SHP77 treated with DMSO at 0.1 percent for 48 hours (cell line): ENCODE measurements at regions not wholly inside any gene's neighbourhood (a gene's known extent, or its start where the extent isn't known, plus 50 kb on each side); places are given as distances from the start of the nearest gene placed in this dataset.

ENCODE experiments used
- DNase-seq: peaks from one replicate; lab custom pipeline; 2025; lab: John Stamatoyannopoulos, UW

DNA sequence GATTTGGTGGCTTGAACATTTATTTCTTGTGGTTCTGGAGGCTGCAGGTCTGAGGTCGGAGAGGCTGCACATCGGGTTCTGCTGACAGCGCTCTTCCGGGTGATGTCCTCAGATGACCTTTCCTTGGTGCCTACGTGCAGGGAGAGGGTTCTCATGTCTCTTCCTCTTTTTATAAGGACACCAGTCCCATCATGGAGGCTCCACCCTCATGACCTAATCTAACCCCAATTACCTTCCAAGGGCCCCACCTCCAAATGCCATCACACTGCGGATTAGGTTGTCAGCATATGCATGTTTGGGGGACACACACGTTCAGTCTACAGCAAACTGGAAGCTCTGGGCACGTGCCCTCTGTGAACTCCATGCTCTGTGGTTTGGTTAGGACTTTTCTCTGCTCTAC, 338.6 kb downstream of the FGF9 start:
- no peak for DNase-seq

DNA sequence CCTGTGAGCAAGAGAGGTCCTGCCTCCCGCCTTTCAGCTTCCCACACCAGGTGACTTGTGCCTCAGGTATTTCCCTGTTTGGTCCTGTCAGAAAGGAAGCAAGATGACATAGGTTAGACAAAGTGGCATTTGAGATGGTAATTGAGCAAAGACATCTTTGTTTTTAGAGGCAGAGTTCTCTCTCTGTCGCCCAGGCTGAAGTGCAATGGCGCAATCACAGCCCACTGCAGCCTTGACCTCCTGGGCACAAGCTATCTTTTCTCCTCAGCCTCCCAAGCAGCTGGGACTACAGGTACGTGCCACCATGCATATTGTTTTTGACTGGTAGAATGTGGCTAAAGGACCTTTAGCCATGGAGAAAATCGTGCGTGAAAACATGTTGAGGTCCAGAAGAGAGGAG, 339.1 kb downstream of the FGF9 start:
- DNase-seq: no peak

DNA sequence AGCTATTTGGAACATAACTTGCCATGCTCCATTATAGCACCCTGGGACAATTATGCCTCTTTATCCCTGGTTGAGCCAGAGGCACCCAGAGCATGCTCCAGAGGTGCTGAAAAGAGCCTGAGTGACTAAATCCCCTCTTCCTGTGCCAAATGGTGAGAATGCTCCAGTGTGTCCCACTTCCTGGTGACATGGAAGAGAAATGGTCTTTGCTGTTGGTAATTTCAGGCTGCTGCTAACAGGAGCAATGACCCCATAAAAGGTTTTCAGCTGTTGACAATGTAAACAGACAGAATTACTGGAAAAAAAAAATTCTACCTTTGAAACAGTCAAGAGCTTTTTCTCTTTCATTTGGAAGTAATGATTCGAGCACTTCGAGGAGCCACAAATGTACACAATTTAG, 341.8 kb downstream of the FGF9 start:
- DNase-seq: no peak

DNA sequence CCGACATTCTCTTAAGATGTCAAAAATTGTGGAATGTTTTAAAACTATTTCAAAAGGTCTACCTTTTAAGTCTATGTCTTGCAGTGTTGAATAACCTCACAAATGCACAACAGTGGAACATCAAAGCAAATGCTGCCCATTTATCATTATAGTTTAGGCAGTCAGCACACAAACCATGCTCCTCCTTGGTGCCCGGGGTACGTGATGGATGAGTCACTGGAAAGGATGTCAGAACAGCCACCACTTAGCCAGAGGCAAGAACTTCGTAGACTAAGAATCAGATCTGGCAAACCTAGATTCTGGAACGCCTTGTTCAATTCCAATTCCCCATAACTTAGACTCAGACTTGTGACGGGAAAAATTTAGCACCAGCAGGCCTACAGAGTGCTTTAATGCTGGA, 343.6 kb downstream of the FGF9 start:
- no peak for DNase-seq

DNA sequence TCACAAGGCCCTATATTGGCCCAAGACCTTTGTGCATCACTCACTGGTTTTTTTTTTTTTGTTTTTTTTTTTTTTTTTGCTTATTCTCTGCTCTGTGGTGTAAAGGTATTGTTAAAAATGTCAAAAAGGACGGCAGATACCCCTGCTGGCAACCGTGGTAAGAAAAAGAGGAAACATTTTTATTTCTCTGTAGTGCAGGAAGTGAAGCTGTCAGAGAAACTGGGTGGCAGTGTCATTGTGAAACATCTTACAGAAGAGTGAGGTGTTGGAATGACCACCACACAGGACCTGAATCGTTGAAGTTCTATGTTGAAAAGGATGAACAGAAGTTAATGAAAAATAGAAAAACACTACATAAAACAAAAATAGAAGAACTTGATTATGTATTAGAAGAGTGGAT, 346.4 kb downstream of the FGF9 start:
- DNase-seq: no peak

DNA sequence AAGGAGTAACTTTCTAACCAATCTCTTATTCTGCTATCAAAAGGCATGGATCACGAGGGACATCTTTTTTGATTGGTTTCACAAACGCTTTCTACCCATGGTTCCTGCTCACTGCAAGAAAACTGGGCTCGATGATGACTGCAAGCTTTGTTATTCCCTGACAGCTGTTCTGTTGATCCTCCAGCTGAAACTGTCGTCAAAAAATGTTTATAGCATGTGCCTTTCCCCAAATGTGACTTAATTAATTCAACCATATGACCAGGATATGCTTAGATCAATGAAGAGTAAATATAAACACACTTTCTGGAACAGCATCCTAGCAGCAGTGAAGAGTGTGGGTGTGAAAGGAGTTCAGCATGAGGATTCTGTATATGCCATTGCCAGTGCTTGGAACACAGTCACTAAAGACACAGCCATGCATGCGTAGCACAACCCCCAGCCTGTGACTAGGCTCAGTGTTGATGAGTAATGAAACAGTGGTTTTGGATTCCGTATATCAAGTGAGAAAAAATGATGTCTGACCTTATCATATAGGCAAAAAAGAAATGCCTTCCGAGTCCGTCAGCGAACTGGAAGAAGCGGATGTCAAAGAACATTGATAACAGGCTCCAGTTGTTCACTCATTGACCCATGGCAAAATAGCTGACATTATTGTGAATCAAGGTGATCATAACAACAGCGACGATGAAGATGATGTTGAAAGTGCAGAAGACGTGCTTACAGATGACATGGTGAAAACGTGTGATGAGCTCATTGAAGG, 347.4 kb downstream of the FGF9 start:
- DNase-seq: no peak

DNA sequence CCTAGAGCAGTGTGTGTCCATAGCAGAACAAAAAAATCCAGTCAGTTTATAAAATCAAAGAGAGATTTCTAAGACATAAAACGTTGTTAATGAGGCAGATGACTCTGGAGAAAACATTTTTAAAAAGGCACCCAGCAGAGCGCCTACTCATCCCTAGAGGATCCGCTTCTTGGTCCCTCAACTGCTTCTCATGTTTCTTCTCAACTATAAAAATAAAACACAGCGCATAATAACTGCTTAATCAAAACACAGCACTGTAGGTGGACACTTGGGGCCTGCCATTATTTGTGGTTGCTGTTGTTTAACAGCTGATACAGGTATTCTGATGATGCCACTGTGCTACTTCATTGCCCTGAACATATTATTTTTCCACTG, 347.9 kb downstream of the FGF9 start:
- DNase-seq: no peak

DNA sequence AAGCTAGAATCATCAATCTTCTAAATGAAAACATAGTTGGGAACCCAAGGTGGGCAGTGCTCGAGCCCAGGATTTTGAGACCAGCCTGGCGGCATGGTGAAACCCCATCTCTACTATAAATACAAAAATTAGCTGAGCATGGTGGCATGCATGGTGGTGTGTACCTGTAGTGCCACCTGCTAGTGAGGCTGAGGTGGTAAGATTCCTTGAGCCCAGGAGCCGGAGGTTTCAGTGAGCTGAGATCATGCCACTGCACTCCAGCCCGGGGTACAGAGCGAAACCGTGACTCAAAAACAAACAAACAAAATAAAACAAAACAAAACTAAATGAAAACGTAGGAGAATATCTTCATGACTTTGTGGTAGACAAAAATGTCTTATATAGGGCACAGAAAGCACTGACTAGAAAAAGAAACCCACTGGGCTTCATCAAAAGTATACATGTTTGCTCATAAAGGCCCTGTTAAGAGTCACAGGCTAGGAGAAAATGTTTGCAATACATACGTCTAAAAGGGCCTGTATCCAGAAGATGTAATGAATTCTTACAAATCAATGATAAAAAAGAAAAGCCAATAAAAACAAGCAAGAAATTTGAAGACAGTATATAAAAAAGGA, 353.6 kb downstream of the FGF9 start:
- no peak for DNase-seq

DNA sequence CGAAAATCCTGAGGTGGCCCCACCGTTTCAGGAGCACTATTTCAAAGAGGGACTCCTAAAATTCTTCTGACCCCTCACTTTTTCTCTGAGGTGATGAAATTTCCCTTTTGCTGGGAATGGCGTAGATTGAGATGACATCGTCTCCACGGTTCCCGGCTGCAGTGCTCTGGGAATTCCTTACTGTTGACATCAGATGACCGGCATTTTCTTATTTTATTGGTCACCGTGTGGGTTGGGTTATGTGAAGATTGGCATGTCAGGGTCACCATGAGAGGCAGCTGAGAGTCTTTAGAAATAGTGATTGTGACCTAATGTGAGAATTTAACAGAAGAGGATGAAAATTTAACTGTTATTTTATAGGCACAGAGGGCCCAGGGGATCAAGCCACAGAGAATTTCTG, 356.7 kb downstream of the FGF9 start:
- no peak for DNase-seq

DNA sequence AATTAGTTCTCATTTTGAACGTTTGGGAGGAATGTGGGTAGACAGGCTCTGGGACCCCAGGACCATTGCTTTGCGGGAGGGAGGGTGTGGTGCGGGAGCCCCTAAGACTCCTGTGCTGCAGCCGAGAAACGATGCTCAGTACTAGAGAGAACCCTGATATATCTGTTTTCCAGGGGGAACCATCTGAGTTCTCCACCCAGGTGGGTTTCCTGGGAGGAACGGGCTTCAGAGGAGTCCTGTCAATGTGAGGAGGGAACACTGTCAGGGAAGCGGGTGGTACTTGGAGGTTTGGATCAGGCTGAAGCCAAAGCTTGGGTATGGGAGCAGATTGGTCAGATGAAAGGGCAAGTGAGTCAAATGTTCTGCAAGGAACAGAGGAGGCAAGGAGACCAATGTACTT, 358.0 kb downstream of the FGF9 start:
- no peak for DNase-seq

DNA sequence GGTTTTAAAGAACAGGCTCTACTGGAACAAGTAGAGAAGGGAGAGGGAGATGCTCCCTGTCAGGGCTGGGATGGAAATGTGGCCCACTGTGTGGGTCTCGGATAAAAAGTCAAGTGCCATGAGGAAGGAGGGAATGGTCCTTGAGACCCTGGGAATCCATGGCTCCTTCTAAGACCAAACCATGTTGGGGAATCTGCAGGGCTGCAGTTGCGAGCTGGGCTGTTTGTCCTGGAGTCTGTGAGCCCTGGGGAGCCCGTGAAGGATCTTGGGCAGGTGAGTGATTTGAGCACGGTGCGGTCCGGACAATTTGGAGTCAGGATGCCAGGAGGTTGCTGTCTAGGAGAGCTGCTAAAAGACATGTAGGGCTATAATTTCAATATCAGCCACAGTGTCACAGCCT, 359.4 kb downstream of the FGF9 start:
- DNase-seq: no peak

DNA sequence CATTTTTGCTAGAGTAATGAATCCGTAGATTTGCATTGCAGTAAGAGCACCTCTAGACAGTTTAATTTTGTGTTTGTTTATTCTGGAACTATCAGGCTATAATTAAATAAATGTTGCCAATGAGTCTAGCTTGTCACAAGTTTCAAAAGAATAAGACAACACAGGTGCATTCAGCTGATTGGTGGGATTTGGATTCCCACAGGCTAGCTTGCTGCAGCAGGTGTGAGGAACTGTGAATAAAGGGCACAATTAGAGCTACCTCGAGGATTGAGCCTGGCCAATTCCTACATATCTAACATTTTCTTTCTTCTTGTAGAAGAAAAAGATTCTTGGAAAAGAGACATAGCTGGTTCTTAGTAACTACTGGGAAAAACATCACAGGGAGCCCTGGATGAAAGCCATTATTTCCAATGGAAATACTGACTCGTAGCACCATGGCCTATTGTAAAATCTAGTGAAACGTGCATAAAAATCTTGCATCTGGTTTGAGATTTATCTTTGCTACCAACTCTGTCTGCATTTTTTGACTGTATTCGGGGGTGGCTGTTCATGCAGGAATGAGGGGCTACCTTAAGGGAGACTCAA, 360.9 kb downstream of the FGF9 start:
- DNase-seq: no peak

DNA sequence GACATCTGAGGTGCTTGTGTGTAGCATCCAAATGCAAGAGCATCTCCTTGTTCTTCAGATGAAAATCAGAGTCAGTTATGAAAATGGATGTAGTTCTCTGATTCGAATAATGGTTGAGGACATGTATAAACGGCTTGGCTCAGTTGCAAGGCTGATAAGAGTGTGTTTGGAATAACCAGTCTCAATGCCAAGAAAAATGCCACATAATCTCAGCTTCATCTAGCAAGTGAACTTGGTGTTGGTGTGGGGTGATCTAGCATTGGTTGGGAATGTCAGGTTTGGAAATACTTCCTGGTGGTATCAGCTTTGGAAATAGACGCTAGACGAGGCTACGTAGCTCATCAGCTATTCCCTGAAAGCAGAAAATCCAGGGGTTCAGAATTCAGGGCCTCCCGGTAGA, 362.0 kb downstream of the FGF9 start:
- no peak for DNase-seq

DNA sequence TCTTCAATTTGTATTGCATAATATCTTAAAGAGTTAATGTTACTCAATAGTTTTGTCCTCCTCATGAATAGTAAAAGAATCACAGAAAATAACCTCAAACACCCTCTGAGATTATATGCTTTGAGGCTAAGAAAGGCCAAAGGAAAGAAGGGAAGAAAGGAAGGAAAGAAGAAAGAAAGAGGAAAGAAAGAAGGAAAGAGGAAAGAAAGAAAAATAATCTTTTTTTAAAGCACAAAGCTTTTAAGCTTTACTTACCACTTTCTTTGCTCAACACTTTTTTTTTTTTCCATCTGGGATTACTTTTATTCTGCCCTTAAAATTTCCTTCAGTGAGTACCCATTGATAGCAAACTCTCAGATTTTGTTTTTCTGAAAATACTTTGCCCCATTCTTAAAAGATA, 369.1 kb downstream of the FGF9 start:
- no peak for DNase-seq

DNA sequence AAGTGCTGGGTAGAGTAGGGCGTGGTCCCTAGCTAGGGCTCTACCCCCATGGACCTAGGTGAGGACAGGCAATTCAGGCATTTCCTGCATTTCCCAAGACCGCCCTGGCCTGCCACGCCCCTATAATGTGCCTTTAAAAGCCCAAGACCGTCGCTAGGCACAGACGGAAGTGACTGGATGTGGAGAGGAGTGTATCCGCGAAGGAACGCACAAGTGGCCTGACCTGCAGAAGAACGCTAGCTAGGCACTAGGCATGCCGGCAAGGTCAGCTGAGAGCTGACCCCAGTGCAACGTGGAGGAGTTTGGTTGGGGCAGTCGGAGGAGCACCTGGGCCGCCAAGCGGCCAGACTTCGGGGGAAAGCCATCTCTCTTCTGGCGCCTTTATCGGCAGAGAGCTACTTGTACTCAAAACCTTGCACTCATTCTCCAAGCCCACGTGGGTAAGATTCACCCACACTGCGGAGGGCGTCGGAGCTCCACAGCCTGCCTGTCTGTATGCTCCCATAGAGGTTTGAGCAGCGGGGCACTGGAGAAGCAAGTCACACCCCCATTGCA, 370.0 kb downstream of the FGF9 start:
- no peak for DNase-seq

DNA sequence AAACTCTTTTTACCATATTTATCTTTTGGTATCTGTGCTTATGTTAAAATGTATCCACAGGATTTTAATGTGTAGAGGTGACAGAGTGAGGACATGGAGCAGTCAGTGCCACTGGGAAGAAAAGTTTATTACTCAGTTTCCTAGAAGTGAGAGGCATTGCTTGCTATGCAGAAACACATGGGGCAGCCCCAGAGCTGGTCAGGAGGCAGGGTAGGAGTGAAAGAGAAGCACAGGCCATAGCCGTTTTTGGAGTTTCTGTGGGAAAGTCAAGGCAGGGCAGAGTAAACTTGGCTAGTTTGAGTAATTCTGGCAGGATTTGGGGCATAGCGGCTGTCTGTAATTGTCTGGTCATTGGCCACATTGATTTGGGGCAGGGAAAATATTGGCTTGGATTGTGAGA, 370.9 kb downstream of the FGF9 start:
- DNase-seq: no peak

DNA sequence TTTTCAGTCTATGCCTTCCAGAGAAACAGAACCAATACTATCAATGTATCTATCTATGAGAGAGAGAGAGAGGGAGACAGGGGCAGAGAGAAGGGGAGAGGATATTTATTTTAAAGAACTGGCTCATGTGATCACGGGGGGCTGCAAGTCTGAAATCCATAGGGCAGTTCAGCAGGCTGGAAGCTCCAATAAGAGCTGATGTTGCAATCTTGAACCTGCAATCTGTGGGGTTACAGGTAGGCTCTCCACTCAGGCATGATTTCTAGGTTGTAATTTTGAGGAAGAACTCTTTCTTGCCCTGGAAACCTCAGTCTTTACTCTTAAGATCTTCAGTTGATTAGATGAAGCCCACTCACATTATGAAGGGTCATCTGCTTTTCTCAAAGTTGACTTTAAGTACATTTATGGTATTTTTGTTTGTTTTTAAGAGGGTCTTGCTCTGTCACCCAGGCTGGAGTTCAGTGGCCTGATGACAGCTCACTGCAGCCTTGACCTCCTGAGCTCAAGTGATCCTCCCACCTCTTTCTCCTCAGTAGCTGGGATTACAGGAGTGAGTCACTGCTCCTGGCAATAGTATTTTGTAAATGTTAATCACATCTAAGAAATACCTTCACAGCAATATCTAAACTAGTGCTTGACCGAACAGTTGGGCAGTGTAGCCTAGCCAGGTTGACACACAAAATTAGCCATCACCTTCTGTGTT, 376.4 kb downstream of the FGF9 start:
- no peak for DNase-seq

DNA sequence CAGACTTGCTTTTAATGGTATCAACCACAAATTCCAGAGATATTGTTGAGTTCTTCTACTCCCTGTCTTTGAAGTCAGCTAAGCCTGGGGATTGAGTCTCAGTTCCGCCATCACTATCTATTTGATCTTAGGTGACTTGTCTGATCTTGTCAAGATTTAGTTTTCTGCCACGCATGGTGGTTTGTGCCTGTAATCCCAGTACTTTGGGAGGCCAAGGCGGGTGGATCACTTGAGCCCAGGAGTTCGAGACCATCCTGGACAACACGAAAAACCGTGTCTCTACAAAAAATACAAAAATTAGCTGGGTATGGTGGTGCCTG, 376.9 kb downstream of the FGF9 start:
- DNase-seq: no peak

DNA sequence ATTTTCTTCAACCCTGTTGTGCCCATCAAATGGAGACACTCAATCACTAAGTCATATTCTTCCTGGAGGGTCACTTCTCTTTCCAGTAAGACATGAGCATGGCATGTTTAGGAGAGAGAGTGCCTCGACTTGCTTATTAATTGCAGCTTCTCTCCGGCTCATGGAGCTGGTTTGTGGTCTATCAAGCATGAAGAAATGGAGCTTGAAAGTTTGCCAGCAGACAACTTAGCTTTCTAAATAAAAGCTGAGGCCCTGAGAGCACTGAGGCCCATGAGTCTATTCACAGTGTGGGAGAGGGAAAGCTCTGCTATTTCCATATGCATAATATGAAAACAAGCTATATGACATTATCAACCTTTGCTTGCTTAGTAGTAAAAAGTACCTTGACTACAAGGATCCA, 378.5 kb downstream of the FGF9 start:
- DNase-seq: no peak

DNA sequence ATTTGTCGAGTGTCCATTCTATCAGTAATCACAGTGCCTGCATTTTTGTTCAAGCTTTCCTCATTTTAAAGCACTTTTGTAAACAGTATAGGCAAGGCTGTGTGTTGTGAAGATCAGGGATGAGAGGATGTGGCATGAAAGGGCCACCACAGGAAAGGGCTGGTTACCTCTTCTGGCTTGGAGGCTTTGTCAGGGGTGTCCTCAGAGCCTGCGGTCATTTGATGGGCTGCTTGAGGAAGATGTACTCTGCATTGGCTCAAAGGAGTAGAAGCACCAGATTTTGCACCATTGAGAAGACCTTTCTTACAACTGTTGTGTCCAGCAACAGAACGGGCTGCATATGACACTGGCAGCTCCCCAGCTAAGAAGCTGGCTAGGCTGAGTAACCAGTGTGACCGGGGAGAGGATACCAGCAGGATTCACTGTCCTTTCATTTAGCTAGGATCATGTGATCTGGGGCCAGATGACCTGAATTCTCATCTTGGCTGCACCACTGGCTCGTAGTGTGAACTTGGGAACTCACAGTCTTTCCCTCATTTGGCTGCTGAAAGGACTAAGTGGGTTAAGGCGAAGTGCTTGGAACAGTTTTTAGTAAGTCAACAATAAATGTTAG, 380.2 kb downstream of the FGF9 start:
- no peak for DNase-seq

DNA sequence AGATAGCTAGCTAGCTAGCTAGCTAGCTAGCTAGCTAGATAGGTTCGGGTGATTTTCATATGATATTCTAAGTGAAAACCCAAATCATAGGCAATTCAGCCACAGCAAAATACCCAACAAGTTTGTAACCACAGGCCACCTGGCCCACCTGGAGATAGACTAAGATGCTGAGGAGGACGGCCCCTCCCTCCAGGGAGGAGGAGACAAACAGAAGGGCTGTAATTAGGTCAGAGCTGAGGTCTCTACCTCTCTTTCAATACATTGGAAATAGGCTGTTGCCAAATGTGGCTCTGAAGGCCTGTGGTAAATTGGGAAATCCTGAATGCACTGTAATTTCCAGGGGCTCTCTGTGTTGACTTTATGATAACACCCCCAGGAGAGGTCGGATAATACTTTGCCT, 382.2 kb downstream of the FGF9 start:
- DNase-seq: no peak

DNA sequence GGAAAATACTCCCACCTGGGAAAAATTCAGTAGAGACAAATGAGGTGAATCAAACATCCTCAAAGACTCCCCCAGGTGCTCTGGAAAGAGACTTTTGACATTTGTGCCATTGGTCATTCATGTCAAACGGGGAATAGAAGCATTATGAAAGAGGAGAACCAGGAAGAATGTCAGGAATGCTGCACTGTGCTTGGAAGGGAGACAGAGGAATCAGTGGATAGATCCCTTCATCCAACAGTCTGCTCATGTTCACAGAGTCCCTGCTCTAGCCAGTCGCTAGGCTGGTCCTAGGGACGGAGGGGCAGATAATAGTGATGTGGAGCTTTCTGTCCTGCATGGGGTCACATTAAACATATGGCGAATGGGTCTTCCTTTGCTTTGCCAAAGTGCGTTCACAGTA, 384.4 kb downstream of the FGF9 start:
- no peak for DNase-seq

DNA sequence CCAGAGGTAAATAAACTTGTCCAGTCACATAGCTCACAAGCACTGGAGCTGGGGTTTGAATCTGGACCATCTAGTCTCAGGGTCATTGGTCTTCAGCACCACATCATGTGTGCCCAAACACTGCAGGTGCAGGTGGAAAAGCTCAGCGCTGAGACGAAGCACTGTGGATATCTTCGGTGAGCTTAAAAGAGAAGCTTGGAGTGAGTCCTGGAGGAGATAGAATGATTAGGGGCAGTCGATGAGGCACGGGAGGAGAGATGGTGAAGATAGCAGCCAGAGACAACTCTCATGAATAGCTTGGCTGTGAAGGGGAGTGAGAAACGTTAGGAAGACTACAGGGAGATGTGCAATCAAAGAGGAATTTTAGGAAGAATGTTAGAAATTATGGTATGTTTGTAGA, 389.3 kb downstream of the FGF9 start:
- DNase-seq: no peak
